GM19025 (cell line): ENCODE measurements at regions not wholly inside any gene's neighbourhood (a gene's known extent, or its start where the extent isn't known, plus 50 kb on each side); places are given as distances from the start of the nearest gene placed in this dataset.

Experiments
- ATAC-seq: cut with Tn5 transposase; IDR thresholded peaks from one replicate; pipeline ENCODE4 v1.9.1; 2021; ENCODE audit warnings: mild to moderate bottlenecking, low read depth, moderate library complexity; ENCODE audit not compliant: unreplicated experiment

DNA sequence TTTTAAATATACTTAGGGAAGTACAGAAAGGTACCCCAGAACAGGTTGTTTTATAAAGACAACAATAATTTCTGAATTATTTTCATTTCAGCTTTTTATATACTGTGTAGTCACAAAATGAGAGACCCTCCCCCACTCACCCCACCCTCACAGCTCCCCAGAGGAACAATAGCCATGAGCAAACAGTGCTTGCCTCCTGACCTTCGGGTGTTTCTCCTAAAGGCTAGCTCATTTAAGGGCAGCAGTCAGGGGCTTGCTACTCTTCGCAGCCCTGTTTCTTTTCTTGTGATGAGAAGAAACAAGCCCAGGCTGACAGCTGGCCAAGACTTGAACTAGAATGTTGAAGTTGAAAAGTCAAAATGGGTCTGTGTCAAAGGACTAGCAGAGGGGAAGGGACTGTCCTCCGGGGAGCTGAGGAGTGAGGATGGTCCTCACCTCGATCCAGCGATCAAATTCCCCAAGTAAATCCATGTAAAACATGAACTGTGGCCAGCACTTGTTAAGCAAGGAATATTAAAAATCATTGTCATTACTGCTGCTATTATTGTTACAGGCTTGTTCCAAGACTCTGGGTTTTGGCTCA is 133.8 kb upstream of the ARHGAP5 start:
- no peak for ATAC-seq

DNA sequence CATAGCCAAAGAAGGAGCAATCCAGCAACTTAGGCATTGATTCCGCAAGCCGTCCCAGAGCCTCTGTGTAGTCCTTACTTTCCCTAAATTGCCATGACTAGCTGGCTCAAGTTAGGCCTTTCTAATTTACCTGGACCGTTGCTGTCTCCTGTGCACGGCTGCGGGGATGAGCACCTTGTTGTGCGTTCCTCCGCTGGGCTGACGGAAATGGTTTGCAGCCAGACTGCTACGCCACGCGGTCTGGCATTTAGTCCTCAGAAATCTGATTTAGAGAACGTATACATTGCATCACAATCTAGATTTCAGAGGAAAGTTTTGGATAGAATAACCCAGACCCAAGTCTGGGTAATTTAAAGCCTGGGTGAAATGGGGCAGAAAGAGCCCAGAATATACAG is 133.2 kb upstream of the ARHGAP5 start:
- ATAC-seq = no peak

DNA sequence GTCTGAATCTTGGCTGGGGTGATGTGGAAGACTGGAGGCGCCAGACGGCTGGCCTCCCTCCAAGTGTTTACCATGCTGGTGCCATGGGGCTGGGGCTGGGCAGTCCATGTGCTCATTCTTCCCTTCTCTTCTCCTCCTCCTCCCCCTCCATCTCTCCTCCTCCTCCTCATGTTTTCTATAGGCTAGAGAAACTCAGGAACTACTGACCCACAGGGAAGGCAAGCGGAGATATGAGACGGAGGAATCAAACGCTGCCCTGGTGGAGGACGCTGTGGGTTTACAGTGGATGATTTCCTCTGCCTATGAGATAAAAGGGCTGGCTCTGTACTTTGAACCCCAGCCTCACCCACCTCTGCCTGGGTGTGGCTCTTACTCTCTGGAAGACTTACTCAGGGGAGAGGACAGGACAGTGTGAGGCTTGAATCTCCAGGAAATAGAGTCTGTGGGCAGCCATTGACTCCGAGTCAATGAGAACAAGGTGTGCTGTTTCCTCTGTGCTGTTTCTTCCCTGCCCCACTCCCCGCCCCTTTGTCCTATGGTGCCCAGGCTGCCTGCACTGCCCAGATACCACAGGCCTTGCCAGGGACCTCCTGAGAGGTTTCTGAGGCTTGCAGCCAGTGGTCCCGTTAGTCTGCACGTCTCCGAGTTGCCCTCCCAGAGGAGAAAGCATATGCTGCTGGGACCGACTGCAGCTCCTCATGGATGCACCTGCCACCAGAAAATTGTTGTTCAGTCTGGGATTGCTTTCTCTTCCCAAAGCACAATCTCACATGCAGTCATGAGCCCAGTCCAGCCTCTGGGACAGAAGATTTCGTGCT is 132.6 kb upstream of the ARHGAP5 start:
- ATAC-seq = no peak

DNA sequence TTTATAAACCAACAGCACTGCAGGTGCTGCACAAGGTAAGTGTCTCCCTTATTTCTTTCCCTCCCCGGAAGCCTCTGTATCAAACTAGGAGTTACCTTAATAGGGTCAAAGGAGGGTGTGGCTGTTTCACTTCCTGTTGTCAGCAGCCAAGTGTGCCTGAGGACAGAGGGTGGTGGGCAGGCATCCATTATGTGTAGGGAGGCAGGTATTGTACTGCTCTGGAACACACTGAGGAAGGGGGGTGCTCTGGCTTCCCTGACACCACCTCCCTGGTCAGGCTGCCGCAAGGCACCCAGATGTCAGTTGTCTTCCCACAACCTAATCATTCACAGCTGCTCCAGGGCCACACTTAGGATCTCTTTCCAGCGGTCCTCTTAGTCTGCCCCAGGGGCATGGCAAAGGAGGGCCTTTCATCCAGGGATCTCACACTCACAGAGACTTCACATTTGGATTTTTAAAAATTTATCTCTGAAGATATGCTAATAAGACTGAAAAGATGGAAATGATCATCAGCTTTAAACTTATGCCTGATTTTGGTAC is 132.0 kb upstream of the ARHGAP5 start:
- peak; percentile 54 for ATAC-seq

DNA sequence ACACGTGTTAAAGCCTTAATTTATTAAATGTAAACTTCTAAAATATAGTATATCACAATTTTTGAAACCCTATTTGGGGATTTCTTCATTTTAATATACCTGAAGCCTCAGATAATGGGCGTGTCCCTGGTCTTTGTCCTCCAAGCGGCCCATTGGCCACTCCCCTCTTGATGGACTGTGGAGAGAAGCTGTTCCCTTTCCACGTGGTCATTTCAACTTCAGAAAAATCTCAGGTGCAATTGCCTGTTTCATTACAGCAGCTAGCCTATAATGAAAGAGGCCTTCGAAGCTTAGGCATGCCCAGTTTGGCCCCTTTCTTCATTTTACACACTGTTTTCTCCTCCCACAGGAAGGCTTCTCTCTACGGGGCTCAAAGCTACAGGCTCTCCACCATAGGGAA is 131.4 kb upstream of the ARHGAP5 start:
- no peak for ATAC-seq

DNA sequence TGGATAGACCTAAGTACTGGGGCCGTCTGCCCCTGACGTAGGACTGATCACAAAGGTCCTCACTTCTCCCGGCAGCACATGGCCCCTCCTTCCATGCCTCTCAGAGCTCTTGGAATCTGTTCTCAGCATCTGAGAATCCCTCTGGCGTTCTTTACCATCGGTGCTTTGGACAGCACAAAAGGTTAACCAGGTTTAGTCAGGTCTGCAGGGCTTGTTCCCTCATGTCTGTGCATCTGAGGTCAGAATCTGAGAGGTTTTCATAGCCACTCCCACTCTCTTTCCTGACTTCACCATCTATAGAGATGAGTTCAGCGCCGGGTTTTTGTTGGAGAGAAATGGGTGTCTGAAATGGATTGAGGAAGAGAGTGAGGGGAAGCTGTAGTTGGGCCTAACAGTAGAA is 130.0 kb upstream of the ARHGAP5 start:
- ATAC-seq = no peak

DNA sequence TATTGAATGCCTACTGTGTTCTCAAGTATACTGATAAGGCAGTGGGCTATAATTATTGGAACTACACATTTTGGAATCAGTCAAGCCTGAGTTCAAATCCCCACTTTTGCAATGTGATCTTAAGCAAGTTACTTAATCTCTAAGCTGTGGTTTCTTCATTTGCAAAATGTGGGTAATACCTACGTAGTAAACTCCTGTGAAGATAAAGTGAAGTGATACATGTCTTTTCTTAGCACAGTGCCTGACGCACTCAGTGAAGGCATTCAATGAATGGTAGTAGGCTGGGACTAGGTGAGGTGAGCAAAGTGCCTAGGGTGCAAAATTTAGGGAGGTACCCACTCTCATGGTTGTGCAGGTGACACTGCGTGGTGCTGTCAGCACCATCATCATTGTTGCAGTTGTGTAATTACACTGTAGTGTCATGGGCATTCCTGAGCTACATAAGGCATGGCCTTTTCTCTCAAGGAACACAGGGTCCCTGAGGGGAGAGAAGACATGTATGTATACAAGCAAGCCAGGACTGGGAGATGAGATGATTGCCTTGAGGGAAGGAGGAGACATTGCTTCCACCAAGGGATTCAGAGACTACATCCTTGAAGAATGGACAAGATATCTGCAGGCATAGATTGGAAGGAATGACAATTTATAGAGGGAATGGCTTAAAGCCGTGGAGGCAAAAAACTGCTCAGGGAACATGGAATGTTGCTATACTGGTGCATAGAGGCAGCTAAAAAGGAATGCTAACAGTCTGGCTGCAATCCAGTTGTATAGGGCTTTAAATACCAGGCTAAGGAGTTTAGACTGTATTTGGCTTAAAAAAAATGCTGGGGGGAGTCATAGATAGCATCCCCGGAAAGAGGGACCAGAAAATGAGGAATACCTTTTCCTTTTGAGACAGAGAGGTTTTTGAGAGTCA is 129.2 kb upstream of the ARHGAP5 start:
- ATAC-seq = no peak

DNA sequence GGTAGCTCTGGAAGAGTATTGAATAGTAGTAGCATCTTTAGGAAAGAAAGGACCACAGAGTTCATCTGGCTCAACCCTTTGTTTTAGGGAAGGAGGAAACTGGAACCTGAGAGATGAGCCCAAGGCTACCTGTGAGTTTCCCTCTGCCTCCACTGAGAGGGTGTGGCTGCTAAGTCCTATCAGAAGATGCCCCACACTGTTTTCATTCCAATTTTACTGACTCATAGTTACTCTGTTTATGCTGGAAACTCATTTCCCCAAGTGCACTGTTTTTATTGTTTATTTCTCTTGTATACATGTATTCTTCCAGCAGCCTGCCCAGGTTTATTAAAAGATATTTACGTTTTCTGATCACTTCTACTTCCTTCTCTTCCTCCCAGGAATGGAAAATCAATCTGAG is 127.4 kb upstream of the ARHGAP5 start:
- no peak for ATAC-seq

DNA sequence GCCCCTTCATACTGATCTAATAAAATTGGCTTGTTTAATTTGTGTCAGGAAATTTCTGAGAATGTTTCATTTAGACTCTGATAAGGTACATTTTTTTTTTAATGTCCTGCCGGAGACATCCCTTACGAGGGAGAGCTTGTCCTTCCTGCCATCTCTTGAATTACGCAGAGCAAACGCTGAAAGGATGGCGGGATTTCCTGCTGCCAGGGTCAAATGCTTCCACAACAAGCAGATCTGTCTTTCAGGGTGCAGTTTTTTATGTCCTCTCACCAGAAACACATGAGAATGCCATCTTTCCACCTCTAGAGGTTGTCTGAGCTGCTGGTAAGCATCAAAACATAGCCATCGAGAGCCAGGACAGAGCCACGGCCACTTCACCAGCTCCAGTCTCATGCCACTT is 126.8 kb upstream of the ARHGAP5 start:
- ATAC-seq = no peak

DNA sequence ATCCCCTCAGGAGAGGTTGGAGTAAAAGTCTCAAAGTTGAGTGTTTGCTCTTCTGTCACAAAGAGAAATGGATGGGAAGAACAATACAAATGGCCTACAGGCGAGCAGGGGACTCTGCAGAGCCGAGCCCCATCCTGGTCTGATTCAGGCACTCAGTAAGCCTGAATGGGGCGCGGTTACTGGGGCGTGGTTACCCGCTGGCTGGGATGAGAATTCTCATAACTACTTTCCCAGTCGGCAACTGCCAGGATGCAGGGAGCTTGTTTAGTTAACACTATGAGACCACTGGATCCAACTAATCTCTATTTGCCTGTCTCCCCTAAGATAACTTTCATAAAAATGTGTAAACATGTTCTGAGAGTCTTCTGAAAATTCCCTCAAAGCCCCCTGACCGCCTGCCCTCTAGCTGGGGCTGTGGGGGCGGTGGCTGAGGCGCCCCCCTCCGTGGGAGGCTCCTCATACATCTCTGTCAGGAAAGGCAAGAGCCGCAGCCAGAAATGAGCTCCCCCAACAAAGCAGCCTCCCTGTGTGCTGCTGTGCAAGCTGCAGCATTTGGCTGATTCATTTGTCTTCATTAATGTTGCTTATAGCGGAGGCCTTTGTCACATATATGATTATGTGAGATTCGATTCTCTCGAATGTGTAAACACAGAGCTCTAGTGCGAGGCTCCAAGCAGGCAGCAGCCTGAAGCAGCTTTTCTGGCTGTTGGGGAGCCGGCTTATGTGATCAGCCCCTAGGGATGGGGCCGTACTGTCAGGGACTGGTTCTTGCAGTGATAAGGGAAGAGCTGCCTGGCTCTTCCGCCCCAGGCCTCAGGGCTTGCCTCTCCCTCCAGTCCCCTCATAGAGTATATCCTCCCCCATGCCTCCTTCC is 126.1 kb upstream of the ARHGAP5 start:
- ATAC-seq = no peak

DNA sequence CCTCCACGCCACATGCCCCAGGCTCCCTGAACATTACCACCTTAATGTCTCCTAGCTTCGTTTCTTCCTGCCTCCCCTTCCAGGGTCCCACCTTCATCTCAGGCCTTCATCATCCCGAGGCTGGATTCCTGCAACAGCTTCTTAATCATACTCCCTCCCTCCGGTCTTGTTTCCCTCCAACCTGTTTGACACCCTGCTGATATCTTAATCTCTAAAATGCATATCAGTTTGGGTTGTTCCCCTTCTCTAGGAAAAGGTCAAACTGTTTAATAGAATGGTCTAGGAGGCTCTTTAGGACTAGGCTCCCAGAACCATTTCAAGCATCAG is 125.5 kb upstream of the ARHGAP5 start:
- no peak for ATAC-seq

DNA sequence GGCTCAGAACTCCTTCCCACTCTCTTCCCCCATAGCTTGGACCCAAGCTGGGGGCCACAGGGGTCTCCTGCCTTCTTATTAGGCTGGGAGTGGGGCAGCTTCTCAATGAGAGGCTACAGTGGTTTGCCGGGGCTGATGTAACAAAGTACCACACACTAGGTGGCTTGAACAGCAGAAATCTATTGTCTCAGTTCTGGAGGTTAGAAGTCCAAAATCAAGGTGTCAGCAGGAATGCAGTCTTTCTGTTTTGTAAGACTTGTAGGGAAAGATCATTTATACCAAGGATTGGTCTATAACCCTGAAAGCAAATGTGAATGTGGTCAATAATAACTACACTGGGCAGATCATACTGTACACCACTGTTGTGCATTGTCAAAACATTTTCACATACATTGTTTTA is 124.5 kb upstream of the ARHGAP5 start:
- no peak for ATAC-seq

DNA sequence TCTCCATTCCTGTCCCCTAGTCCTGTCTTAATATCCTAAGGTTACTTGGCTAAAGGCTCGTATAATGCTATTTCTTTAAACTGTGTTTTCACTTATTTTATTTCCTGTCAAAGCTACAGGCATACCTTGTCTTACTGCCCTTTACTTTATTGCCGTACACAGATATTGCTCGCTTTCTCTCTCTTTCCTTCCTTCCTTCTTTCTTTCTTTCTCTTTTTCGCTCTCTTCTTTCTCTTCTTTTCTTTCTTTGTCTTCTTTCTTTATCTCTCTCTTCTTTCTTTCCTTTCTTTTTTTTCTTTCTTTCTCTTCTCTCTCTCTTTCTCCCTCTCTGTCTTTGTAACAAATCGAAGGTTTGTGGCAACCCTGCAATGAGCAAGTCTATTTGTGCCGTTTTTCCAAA is 123.9 kb upstream of the ARHGAP5 start:
- ATAC-seq = no peak

DNA sequence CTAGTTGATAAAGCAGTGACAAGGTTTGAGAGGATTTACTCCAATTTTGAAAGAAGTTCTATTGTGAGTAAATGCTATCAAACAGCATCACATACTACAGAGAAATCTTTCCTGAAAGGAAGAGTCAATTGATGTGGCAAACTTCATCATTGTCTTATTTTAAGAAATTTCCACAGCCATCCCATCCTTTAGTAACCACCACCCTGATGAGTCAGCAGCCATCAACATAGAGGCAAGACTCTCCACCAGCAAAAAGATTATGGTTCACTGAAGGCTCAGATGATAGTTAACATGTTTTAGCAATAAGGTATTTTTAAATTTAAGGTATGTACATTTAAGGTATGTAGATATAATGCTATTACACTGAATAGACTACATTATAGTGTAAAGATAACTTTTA is 122.1 kb upstream of the ARHGAP5 start:
- no peak for ATAC-seq

DNA sequence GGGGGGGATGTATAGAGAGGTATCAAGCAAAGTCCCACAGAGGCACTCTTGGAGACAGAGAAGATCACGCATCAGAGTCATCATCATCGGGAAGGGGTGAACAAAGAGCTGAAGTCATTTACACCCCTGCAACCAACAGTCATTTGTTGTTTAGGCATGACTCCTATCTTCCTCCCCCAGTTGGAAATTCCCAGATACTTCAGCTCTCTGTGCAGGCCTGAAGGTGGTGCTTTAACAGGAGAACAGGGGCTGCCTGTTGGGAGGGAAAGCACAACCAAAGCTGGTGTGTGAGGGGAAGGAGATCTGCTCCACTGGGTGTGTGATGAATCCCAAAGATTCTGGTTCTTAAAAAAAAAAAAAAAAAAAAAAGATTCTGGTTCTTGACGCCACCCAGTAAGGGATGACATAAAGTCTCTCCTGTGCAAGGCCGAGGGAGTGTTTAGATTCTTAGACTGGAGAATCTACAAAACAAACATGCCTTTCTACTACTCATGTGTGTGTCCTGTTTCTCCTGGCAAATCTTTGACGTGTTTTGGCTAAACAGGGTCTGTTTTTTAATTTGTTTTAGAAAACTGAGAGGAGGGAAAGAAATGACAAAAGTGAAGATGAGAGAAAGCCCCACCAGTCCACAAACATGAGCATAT is 121.0 kb upstream of the ARHGAP5 start:
- ATAC-seq = no peak

DNA sequence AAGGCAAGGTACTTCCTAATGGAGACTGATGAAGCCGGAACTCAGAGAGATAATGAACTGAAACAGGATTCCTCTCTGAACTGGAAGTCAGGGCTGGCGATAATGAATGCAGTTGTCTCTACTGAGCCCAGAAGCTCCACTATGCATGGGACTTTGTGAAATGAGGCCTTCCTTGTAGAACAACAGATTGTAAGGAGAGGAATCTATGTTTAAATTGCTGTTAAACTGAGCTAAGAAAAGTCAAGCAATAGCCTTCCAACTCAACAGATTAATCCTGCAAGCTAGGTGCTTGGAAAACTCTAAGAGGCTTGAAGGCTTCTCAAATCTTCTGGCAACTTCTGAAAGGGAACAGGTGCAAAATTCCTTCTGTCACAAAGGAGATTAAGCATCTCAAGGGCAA is 119.5 kb upstream of the ARHGAP5 start:
- no peak for ATAC-seq

DNA sequence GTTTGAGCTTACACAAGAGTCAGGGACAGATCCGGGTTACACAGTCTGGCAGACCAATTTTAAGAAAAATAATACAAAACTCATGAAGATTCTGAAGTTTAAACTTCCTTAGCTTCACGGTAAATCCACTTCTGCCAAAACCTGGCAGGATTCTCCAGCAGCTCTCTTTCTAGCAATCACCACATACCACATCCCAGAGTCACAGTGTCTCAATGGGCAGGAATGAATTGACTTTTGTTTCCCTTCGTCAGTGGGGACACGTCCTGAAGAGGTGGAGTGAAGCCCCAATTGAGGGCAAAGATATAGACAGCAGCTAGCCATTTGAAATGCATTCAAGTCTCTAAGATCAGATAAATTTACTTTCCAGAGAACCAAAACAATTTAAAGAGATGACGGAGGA is 117.1 kb upstream of the ARHGAP5 start:
- ATAC-seq = no peak

DNA sequence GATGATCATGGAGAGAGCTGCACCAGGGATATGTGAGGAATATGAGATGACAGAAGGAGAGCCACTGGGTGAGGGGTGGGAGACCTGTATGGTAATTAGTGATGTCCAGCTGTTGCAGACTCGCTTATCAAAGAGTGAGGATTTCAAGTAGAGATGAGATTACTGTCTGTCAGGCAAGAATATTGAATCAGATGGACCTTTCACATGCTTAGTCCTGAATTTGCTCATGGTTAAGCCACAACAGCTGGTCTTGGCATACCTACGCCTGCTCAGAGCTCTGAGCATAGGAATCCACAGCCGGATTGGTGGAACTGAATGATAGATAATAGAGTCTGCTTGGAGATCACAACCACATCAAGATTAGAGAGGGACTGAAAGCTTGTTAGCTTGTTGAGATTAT is 115.2 kb upstream of the ARHGAP5 start:
- no peak for ATAC-seq

DNA sequence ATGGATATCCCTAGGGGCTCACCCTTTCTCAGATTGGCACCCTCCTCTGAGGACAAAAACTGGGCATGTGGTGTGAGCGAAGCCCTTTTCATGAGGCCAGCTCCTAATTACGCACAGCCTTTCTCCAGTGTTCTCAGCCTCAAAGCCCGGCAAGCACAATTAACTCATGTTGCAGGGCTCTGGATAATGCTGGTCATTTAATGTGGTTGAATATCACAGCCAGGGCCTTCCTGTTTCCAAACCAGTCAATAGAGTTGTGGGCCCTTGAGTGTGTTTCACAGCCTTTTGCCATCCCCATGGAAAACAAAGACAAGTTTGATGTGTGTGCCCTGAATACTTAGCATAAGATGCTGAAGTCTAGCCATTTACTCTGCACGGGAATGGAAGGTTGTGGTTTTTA is 114.2 kb upstream of the ARHGAP5 start:
- ATAC-seq = no peak

DNA sequence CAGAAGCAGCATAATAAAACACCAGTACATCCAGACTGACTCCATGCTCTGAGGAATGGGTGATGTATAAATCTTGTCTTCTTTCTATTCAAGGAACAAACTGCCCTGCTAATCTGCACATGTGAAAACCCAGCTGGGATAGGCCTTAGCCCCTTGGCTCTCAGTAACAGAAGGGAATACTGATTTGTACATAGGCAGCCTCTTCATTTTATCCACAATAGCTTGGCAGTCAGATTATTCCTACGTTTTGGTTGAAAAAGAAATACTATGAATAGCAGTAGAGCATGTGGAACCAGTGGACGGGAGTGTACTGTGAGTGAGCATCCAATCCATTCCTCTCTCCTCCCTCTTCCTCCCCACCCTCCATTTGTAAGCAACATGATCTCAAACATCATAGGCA is 113.5 kb upstream of the ARHGAP5 start:
- no peak for ATAC-seq
